Liver (tissue), 3 donors: ENCODE measurements at regions not wholly inside any gene's neighbourhood (a gene's known extent, or its start where the extent isn't known, plus 50 kb on each side); places are given as distances from the start of the nearest gene placed in this dataset.

Experiments
- ATF3 ChIP-seq: IDR thresholded peaks from 2 replicates; pipeline ENCODE4 v1.6.1; 2016; ENCODE audit warnings: antibody characterized with exemption
- CTCF ChIP-seq: fragments of 150-350 bp; IDR thresholded peaks from 2 replicates; pipeline ENCODE4 v1.5.1; 2017; ENCODE audit warnings: improper control_type of control experiment, low read depth, low read length; ENCODE audit not compliant: missing input control
- EGR1 ChIP-seq, 2 donors: IDR thresholded peaks; 2 replicates each; pipeline ENCODE4 v1.6.1; 2016 to 2018; ENCODE audit warnings: antibody characterized with exemption in 2 of 2, low read depth in 2 of 2
- GABPA ChIP-seq, 2 donors: IDR thresholded peaks in 1 of 2; conservative IDR thresholded peaks in 1 of 2; 2 replicates each; pipeline ENCODE4 v1.6.1; 2016; ENCODE audit warnings: antibody characterized with exemption in 2 of 2, mild to moderate bottlenecking in 1 of 2, moderate library complexity in 1 of 2
- JUND ChIP-seq, 2 donors: IDR thresholded peaks; 2 replicates each; pipeline ENCODE4 v1.6.1; 2016; ENCODE audit warnings: antibody characterized with exemption in 2 of 2
- MAX ChIP-seq: IDR thresholded peaks from 2 replicates; pipeline ENCODE4 v1.6.1; 2016; ENCODE audit warnings: antibody characterized with exemption
- RAD21 ChIP-seq, 2 donors: IDR thresholded peaks; 2 replicates each; pipeline ENCODE4 v1.6.1; 2016; ENCODE audit warnings: antibody characterized with exemption in 2 of 2, mild to moderate bottlenecking in 2 of 2
- REST ChIP-seq: IDR thresholded peaks from 2 replicates; pipeline ENCODE4 v1.6.1; 2016; ENCODE audit warnings: antibody characterized with exemption, mild to moderate bottlenecking
- RXRA ChIP-seq, 2 donors: IDR thresholded peaks; 2 replicates each; pipeline ENCODE4 v1.6.1; 2017 to 2018; ENCODE audit warnings: antibody characterized with exemption in 2 of 2, mild to moderate bottlenecking in 1 of 2
- SP1 ChIP-seq: IDR thresholded peaks from 2 replicates; pipeline ENCODE4 v1.6.1; 2018; ENCODE audit warnings: antibody characterized with exemption, mild to moderate bottlenecking
- TAF1 ChIP-seq: conservative IDR thresholded peaks from 2 replicates; pipeline ENCODE4 v1.6.1; 2016; ENCODE audit warnings: antibody characterized with exemption, mild to moderate bottlenecking
- YY1 ChIP-seq: IDR thresholded peaks from 2 replicates; pipeline ENCODE4 v1.6.1; 2016; ENCODE audit warnings: antibody characterized with exemption, mild to moderate bottlenecking
- donor health status: healthy.
- donor health status: healthy.

- no peak for TF ChIP-seq RAD21 (IDR thresholded peaks at IDR 0.05)
- no peak for TF ChIP-seq CTCF
- no peak for TF ChIP-seq TAF1
- no peak for TF ChIP-seq REST
- TF ChIP-seq JUND (IDR thresholded peaks at IDR 0.05) = no peak
- no peak for TF ChIP-seq MAX
- TF ChIP-seq GABPA (IDR thresholded peaks at IDR 0.05 in 1 of 2, conservative IDR thresholded peaks at IDR 0.05 in 1 of 2) = no peak
- TF ChIP-seq SP1 = no peak
- no peak for TF ChIP-seq YY1
- no peak for TF ChIP-seq ATF3
- TF ChIP-seq EGR1 (IDR thresholded peaks at IDR 0.05; ENCODE audit: low read depth in 2 of 2) = no peak
- TF ChIP-seq RXRA (IDR thresholded peaks at IDR 0.05) = no peak
Observed at GRCh38 chr1:47646676-47647075, 208.8 kb downstream of the FOXD2 start.
